ENCODE measurements at regions not wholly inside any gene's neighbourhood (a gene's known extent, or its start where the extent isn't known, plus 50 kb on each side); places are given as distances from the start of the nearest gene placed in this dataset.

- TF ChIP-seq CTCF (IDR thresholded peaks at IDR 0.05; ENCODE audit: insufficient read depth, low read length, poor library complexity, severe bottlenecking) (no peak), EZH2phosphoT487 (conservative IDR thresholded peaks at IDR 0.05; ENCODE audit: low read length) (no peak)
These were observed 1393.9 kb upstream of the MIR17HG start for GRCh38 chr13:89953581-89953980.
